Liver (tissue), 3 donors: ENCODE measurements at regions not wholly inside any gene's neighbourhood (a gene's known extent, or its start where the extent isn't known, plus 50 kb on each side); places are given as distances from the start of the nearest gene placed in this dataset.

Source experiments
- ATF3 ChIP-seq: IDR thresholded peaks from 2 replicates; pipeline ENCODE4 v1.6.1; 2016; ENCODE audit warnings: antibody characterized with exemption
- CTCF ChIP-seq: fragments of 150-350 bp; IDR thresholded peaks from 2 replicates; pipeline ENCODE4 v1.5.1; 2017; ENCODE audit warnings: improper control_type of control experiment, low read depth, low read length; ENCODE audit not compliant: missing input control
- MAX ChIP-seq: IDR thresholded peaks from 2 replicates; pipeline ENCODE4 v1.6.1; 2016; ENCODE audit warnings: antibody characterized with exemption
- NR2F2 ChIP-seq: IDR thresholded peaks from 2 replicates; pipeline ENCODE4 v1.6.1; 2016; ENCODE audit warnings: antibody characterized with exemption
- RXRA ChIP-seq, 2 donors: IDR thresholded peaks; 2 replicates each; pipeline ENCODE4 v1.6.1; 2017 to 2018; ENCODE audit warnings: antibody characterized with exemption in 2 of 2, mild to moderate bottlenecking in 1 of 2
- SP1 ChIP-seq: IDR thresholded peaks from 2 replicates; pipeline ENCODE4 v1.6.1; 2018; ENCODE audit warnings: antibody characterized with exemption, mild to moderate bottlenecking
- TAF1 ChIP-seq: conservative IDR thresholded peaks from 2 replicates; pipeline ENCODE4 v1.6.1; 2016; ENCODE audit warnings: antibody characterized with exemption, mild to moderate bottlenecking
- YY1 ChIP-seq: IDR thresholded peaks from 2 replicates; pipeline ENCODE4 v1.6.1; 2016; ENCODE audit warnings: antibody characterized with exemption, mild to moderate bottlenecking
- donor health status: healthy.
- donor health status: healthy.

GRCh38 chr12:124488520-124488919 lies 78.9 kb downstream of the NCOR2 start:
- no peak for TF ChIP-seq CTCF
- TF ChIP-seq YY1 = no peak
- no peak for TF ChIP-seq ATF3
- TF ChIP-seq MAX = no peak
- no peak for TF ChIP-seq NR2F2
- no peak for TF ChIP-seq SP1
- TF ChIP-seq TAF1 = no peak
- TF ChIP-seq RXRA (IDR thresholded peaks at IDR 0.05) = no peak
